ENCODE measurements at regions not wholly inside any gene's neighbourhood (a gene's known extent, or its start where the extent isn't known, plus 50 kb on each side); places are given as distances from the start of the nearest gene placed in this dataset.

DNA sequence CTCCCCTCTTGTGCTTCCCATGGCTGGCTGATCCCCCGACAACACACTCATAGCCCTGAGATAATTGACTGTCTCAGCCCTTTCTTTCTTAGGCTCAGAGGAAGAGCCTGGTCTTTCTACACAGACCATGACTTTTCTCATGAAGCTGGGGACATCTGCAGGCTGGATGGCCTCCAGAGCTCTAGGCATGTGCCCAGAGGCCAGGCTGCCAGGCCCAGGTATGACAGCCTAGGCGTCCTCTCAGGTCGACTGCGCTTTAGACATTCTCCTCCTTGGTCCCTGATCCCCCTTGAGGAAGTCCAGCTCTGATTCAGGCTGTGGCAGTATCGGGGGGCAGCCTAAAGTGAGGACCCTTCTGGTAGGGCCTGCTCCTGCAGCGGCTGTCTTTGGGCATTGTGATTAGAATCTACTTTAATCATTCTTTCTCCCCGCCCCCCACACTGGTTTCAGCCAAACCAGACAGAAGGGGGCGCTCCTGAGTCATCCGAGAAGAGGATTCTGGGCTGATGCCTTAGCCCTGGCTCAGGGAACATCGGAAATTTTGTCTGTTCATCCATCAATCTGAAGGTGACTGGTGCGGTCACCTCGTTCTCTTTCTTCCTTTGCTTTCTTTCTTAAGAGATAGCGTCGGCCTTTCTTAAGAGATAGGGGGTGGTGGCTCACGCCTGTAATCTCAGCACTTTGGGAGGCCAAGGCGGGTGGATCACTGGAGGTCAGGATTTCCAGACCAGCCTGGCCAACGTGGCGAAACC, 66.5 kb upstream of the HSPA9 start:
- peak; percentile 27 for DNase-seq (ENCODE audit: low read depth, low spot score)
- Histone ChIP-seq H3K27ac (ENCODE audit: low read length) (no peak overlapping the region), H3K27me3 (ENCODE audit: control insufficient read depth, insufficient read depth, low read length) (peaks cover 2% of the 10 kb centered on the region; the same call in 1 of the 2 replicates), H3K9me3 (ENCODE audit: control insufficient read depth, insufficient read depth, low read depth, low read length) (no peaks in the 10 kb centered on the region), H3K4me3 (ENCODE audit: low read depth in 2 of 2, low read length in 2 of 2) (no peak overlapping the region), H3K4me1 (ENCODE audit: control insufficient read depth, insufficient read depth, low read length) (no peaks in the 10 kb centered on the region), H3K36me3 (ENCODE audit: control insufficient read depth, insufficient read depth, low read length) (no peaks in the 10 kb centered on the region)
- ChIA-PET CTCF (interaction anchor here (0.5 kb wide), 1 partner anchor 140 kb away, joined by 8 read pairs; no protein-coding TSS in a partner anchor), POLR2A (no interaction called here)
- peak; percentile 82 for ATAC-seq
- intact Hi-C loops (cut with micrococcal nuclease; ENCODE audit: unreplicated experiment) (loop anchor here (10.0 kb wide), 2 partner anchors 103 to 623 kb away; no protein-coding TSS in a partner anchor), in situ Hi-C loops (cut with HindIII; ENCODE audit: low pct_unique_long_range_greater_than_20kb, low sequenced_read_pairs) (no loop called here)
- no TSS peak for BruUV-seq (replicated peaks)
- TF ChIP-seq, protein P1, sequence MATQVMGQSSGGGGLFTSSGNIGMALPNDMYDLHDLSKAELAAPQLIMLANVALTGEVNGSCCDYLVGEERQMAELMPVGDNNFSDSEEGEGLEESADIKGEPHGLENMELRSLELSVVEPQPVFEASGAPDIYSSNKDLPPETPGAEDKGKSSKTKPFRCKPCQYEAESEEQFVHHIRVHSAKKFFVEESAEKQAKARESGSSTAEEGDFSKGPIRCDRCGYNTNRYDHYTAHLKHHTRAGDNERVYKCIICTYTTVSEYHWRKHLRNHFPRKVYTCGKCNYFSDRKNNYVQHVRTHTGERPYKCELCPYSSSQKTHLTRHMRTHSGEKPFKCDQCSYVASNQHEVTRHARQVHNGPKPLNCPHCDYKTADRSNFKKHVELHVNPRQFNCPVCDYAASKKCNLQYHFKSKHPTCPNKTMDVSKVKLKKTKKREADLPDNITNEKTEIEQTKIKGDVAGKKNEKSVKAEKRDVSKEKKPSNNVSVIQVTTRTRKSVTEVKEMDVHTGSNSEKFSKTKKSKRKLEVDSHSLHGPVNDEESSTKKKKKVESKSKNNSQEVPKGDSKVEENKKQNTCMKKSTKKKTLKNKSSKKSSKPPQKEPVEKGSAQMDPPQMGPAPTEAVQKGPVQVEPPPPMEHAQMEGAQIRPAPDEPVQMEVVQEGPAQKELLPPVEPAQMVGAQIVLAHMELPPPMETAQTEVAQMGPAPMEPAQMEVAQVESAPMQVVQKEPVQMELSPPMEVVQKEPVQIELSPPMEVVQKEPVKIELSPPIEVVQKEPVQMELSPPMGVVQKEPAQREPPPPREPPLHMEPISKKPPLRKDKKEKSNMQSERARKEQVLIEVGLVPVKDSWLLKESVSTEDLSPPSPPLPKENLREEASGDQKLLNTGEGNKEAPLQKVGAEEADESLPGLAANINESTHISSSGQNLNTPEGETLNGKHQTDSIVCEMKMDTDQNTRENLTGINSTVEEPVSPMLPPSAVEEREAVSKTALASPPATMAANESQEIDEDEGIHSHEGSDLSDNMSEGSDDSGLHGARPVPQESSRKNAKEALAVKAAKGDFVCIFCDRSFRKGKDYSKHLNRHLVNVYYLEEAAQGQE (IDR thresholded peaks at IDR 0.05; ENCODE audit: insufficient read depth in 1 of 2, low read depth in 2 of 2, low read length in 1 of 2), result no peak
- TF ChIP-seq, protein P2, sequence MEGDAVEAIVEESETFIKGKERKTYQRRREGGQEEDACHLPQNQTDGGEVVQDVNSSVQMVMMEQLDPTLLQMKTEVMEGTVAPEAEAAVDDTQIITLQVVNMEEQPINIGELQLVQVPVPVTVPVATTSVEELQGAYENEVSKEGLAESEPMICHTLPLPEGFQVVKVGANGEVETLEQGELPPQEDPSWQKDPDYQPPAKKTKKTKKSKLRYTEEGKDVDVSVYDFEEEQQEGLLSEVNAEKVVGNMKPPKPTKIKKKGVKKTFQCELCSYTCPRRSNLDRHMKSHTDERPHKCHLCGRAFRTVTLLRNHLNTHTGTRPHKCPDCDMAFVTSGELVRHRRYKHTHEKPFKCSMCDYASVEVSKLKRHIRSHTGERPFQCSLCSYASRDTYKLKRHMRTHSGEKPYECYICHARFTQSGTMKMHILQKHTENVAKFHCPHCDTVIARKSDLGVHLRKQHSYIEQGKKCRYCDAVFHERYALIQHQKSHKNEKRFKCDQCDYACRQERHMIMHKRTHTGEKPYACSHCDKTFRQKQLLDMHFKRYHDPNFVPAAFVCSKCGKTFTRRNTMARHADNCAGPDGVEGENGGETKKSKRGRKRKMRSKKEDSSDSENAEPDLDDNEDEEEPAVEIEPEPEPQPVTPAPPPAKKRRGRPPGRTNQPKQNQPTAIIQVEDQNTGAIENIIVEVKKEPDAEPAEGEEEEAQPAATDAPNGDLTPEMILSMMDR (IDR thresholded peaks at IDR 0.05), result peak; percentile 93

DNA sequence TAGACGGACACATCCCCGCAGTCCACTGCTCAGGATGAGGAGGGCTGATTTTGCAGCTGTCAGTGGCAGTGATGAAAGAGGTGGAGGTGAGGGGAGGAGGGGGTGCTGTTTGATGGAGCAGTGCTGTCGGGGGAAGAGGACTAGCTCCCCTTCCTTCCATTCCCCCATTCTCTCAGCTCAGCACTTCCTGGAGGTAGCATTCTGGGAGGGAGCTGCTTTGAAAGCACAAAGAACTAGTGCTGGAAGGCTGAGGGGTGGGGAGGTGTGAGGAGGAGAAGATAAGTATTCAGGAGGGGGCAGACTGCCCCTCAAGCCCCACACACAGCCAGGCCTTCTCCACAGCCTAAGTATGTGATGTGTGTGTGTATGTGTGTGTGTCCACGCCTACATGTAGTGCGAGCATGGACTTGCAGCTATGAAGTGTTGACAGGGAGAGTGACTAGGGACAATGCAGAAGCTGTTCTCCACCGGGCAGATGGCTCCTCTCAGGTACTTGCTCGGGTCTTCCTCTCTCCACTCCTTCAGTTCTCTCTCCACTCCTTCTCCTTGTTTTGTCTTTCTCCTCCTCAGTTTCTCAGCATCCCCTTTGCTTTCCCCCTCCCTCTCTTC, 65.5 kb upstream of the HSPA9 start:
- Histone ChIP-seq H3K4me1 (ENCODE audit: control insufficient read depth, insufficient read depth, low read length) (no peaks in the 10 kb centered on the region), H3K27ac (ENCODE audit: low read length) (no peak overlapping the region), H3K9me3 (ENCODE audit: control insufficient read depth, insufficient read depth, low read depth, low read length) (no peaks in the 10 kb centered on the region), H3K27me3 (ENCODE audit: control insufficient read depth, insufficient read depth, low read length) (0 out of 2 replicates have a peak, but pooled peaks cover 2% of the 10 kb centered on the region), H3K36me3 (ENCODE audit: control insufficient read depth, insufficient read depth, low read length) (no peaks in the 10 kb centered on the region), H3K4me3 (ENCODE audit: low read depth in 2 of 2, low read length in 2 of 2) (no peak overlapping the region)
- no TSS peak for BruUV-seq (replicated peaks)
- CTCF ChIA-PET, result interaction anchor here (0.6 to 0.7 kb wide), 3 partner anchors 62 to 327 kb away, joined by 3 to 6 read pairs (median 3); no protein-coding TSS in a partner anchor
- DNase-seq (ENCODE audit: low read depth, low spot score) (no peak), ATAC-seq (no peak)
- in situ Hi-C loops (cut with HindIII; ENCODE audit: low pct_unique_long_range_greater_than_20kb, low sequenced_read_pairs), result no loop called here
- TF ChIP-seq POLR2AphosphoS5 (IDR thresholded peaks at IDR 0.05; ENCODE audit: low read depth, low read length) (no peak), SIN3A (IDR thresholded peaks at IDR 0.05; ENCODE audit: borderline replicate concordance, insufficient read depth, low read depth, low read length) (no peak), TCF7L2 (IDR thresholded peaks at IDR 0.05; ENCODE audit: low read depth, low read length) (no peak)
- TF ChIP-seq, protein P1 (IDR thresholded peaks at IDR 0.05; ENCODE audit: insufficient read depth in 1 of 2, low read depth in 2 of 2, low read length in 1 of 2), result no peak
- TF ChIP-seq, protein P2 (IDR thresholded peaks at IDR 0.05), result no peak
- POLR2A ChIA-PET, result no interaction called here
- intact Hi-C loops (cut with micrococcal nuclease; ENCODE audit: unreplicated experiment), result loop anchor here (10.0 kb wide), 2 partner anchors 104 to 624 kb away; no protein-coding TSS in a partner anchor
